HG02852 (cell line): ENCODE measurements at regions not wholly inside any gene's neighbourhood (a gene's known extent, or its start where the extent isn't known, plus 50 kb on each side); places are given as distances from the start of the nearest gene placed in this dataset.
"Not testable (repeated sequence)": the region's sequence is repeated elsewhere in the genome, so short reads cannot be mapped to it uniquely, and the experiment has no call there.

Experiments
- ATAC-seq: cut with Tn5 transposase; IDR thresholded peaks from one replicate; pipeline ENCODE4 v1.9.1; 2021; ENCODE audit warnings: mild to moderate bottlenecking, moderate library complexity; ENCODE audit not compliant: unreplicated experiment

DNA sequence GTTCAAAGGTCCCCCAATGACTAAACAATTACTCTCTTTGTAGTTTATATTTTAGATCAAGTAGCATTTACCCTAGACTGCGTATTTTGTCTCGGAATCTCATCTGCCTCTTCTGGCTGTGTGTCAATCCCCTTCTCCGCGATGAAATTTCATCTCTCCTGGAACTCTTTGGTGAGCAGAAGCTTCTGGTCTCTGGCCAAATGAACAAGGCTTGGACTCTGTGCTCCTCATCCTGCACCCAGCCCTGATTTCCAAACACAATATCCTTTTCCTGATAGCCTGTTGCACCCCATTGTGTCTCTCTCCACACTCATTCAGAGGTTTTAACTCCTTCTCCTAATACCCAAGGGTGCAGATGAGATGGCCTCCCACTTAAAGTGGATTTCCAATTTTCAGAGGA lies 609.4 kb upstream of the CDH5 start:
- no peak for ATAC-seq

DNA sequence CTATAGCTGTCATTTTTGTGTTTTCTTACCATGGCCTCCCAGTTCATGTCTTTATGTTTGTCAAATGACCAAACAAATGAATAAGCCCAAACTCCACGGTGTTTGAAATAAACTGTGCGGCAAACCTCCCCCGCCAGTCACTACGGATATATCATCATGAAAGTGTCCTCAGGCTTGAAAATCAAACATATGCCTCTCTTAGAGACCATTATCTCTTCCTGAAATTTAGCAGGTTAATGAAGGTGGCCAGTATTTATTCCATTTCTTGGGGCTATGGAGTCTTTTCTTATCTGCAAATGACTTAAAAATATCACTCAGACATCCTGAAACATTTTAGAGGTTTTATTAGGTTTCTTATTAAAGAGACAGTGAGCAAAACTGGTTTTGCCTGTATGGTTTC lies 610.3 kb upstream of the CDH5 start:
- ATAC-seq: no peak

DNA sequence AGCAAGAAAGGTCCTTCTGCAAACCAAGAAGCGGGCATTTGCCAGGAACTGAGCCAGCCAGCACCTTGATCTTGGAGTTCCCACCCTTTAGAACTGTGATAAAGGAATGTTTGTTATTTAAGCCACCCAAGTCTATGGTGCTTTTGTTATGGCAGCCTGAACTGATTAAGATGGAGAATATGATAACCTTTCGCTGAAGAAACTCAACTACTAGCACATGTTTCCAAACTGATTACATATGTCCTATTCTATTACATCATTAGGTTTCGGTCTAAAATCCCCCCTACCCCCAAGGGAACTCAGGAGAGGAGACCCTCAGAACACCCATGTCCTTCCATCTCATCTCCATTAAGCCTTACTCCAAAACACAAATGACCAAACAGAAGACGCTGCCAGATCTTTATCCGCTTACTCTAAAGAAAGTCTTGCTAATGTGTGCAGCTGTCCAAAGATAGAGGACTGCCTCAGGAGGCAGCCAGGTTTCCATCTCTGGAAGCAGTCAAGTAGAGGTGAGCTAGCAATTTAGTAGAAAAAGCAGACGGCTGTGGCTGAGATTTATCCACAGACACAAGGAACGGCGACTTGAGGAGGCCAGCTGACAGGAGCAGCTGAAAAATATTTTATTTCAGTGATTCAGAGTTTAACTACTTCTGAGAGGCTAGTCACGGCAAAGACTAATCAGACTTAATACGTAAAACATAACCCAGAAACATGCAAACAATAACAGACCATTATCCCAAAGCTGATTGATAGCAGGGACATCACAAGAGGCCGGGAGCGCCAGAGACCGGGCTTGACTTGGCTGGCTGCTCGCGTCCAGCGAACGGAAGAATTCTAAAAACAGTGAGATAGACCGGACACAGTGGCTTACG lies 611.4 kb upstream of the CDH5 start:
- ATAC-seq: no peak

DNA sequence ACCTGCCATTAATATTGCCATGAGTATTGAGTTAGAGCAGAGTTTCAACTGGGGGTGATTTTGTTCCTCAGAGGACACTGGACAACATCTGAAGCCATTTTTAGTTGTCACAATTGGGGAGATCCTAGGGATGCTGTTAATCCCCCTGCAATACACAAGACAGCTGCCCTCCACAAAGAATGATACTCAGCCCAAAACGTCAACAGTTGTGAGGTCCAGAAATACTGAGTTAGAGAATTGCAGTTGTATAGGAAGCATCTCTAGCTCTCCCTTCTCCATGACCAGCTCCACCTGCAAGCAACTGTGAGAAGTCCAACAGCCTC lies 614.0 kb upstream of the CDH5 start:
- ATAC-seq: no peak

DNA sequence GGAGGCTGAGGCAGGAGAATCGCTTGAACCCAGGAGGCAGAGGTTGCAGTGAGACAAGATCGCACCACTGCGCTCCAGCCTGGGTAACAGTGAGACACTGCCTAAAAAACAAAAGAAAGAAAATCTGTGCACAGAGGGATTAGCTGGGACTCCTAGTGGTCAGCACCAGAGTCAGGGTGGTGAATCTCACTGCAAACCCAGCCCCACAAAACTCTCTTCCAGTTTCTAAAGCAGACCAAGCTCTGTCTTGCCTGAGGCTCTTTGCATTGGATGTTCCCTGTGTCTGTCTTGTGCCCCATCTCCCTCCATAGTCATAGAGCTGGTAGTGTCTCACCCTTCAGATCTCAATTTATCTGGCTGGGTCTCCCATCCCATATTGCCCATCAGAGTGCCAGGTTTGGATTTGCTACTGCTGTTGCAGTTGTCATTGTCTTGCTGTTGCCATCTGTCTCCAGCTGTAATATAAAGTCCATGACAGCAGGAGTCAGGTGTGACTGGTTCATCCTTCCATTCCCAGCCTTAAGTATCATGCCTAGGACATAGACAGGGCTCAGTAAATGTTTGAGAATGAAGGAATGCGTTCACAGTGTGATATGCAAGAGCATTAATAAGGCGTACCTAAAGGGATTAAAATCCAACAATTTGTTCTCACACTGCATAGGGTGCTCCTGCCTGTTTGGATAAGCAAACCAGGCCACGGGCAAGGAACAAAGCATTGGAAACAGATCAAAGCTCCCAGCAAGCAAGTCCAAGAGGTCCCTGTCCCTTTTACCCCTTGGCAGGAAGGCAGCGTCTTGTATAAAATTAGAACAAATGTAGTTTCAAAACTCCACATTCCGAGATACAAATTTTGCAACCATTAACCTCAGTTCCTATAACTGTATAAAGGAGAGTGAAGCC lies 614.6 kb upstream of the CDH5 start:
- ATAC-seq: no peak

DNA sequence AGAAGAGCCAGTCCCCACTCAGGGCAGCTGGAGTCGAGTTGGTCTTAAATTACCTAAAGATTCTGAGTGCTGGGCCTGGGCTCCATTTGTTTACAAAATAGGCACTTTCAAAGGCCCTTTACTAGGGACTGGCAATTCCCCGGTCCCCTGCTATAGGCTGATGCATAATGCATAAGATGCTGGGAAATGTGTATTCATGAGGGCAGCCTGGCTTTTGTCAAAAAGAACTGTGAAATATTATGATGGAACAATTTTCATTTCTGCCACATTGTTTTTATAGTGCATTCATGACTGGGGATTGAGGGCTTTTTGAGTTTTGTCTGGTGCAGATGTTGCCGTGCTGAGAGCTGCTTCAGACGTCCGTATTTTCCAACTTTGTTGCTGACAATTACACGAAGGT lies 617.0 kb upstream of the CDH5 start:
- ATAC-seq: no peak

DNA sequence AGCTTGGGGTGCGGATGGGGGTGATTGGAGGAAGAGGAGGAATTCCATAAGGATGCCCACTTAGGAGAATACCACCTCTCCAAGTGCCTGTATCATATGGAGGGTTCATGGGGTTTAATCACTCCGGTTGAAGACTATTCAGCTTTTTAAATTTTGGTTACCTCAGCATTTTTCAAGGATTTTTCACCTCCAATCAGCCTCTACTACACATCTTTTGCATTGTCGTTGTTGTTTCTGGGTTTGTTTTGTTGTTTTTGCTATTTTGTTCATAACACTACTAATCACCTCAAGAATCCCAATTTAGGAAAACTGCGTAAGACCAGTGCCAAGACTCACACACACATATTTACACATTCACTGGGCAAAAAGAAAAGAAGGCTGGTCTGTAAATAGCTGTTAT lies 619.5 kb upstream of the CDH5 start:
- ATAC-seq: no peak

DNA sequence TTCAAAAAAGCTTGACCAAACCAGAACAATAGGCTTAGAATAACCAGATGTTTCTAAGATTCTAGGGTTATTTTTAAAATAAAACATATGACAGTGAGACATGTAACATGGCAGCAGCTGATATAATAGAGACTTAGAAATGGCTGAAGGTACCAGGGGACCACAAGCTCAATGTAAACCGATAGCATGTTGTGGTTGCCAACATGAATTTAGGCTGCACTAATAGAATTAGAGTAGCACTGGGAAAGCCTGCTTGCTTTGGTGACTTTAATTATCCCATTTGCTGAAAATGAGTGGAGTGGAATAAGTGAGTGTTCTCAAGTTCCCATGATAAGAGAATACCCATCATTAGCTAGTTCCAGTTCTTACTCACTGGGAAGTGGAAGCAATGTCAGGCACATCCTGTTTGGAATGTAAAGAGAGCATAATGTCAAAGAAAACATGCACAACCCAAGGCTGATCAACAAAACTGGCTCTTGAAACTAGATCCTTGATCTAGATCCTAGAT lies 621.2 kb upstream of the CDH5 start:
- no peak for ATAC-seq

DNA sequence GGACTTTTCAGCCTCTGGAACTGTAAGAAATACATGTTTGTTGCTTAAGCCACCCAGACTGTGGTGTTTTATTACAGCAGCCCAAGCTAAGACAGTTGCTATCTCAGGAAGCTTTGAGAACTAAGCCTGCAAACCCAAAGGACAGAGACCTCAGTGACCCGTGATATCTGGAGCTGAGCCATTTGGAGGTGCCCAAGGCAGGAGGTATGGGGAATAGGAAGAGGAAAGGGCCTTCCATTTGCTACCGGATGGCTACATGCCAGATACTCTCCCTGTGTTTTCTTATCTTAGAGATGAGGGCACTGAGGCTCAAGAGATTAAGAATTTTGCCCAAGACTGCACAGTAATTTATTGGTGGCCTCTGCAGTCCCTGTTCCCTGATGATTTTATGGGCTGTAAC lies 622.1 kb upstream of the CDH5 start:
- no peak for ATAC-seq

DNA sequence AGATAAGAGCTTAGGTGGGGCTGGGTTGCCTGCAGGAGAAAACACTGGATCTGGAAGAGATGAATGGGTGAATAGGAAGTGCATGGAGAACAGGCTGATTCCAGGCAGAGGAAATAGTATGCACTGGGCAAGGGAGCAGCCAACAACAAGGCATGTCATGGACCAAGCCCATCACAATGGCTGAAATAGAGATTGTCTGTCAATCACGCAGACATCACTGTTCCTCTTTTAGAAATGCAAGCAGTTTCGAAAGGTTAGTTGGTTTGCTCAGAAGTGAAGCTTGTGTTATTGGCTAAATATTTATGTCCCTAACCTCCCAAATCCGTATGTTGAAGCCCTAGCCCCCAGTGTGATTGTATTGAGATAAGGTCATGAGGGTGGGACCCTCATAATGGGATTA lies 621.7 kb upstream of the CDH11 start:
- ATAC-seq: no peak

DNA sequence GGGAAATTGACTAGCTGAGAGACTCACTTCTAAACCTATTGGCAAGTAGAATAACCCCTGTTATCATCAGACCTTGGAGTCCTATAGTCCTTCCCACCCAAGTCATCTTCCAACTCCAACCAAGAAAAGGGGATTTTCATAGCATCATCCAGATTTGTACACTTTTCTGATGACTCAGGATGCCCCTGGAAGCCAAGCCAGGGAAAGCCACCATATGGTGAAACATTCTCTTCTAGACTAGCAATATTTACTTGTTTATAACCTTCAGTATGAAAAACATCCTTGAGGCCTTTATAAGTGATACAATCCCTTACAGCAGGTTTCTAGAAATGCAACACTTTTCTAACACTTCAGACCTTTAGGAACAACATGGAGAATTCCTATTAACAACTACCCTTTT lies 618.8 kb upstream of the CDH11 start:
- no peak for ATAC-seq

DNA sequence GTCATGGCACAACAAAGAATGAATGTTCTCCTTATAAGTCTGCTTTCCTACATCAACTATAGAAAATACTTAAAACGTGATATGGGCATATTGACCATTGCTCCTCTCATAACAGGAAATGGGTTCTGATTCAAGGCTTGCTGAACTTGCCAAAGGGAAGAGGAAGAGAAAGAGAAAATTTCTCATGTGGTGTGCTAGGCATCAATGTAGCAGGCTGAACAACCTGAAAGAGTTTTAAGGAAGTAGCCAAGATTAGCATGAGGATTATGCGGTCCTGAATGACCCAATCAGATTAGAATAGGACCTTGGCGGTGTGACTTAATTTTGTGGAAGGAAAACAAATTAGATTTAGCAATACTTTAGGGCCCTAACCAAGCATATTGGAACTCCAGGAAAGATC lies 617.7 kb upstream of the CDH11 start:
- no peak for ATAC-seq

DNA sequence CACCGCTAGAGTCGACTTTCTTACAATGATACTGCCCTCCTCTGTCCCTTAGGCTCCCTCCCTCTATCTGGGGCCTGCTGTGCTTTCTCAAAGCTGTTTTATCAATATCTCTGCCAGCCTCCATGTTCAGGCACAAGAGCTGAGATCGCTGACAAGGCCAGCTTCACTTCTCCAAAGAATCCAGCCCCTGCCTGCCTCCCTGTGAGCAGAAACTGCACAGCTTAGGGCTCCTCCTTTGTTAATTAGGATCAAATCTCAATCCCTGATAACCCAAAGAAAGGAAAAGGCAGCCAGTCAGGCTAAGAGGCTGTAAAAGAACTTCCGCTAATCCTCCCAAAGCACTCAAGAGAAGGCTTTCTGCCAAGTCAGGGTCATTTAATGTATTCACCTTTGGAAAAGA lies 616.0 kb upstream of the CDH11 start:
- ATAC-seq: no peak

DNA sequence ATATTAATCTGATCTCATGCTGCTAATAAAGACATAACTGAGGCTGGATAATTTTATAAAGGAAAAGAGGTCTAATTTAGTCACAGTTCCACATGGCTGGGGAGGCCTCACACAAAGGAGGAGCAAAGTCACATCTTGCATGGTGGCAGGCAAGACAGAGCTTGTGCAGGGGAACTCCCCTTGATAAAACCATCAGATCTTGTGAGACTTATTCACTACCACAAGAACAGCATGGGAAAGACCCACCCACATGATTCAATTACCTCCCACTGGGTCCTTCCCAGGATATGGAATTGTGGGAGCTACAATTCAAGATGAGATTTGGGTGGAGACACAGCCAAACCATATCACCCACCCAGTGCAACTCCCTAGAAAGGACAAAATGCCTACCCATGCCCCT lies 613.8 kb upstream of the CDH11 start:
- ATAC-seq: not testable (repeated sequence)

DNA sequence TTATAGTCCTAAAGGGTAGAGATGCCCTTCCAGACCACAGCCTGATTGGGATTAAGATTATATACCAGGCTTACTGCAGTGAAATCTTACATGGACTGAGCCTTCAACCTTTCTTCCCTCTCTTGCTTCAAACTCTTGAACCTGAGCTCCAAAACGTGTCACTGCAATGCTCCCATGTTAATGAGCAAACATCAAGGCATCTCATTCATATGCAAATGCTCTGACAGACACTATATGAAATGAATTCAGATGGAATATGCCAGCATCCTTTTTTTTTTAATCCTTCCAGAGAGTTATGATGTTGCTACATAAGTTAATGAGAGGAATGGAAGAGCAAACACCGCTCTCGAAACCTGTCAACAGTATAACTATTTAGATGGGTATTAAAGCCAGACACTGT lies 611.9 kb upstream of the CDH11 start:
- no peak for ATAC-seq

DNA sequence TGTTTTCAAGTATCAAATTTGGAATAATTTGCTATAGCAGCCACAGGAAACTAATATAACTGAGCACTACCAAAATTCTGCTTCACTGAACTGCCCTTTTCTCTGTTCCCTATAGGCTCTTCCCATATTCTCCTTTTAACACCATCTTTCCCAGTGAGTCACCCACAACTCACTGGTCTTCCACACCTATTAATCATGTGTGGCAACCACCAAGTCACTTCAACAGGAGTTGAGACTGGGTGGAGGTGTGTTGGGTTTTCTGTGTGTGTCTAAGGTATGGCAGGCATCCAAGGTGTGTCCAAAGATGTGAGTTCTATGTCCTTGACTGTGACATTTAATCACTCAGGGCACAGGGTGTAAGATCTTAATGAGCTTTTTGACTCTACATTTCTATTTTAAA lies 610.0 kb upstream of the CDH11 start:
- ATAC-seq: no peak

DNA sequence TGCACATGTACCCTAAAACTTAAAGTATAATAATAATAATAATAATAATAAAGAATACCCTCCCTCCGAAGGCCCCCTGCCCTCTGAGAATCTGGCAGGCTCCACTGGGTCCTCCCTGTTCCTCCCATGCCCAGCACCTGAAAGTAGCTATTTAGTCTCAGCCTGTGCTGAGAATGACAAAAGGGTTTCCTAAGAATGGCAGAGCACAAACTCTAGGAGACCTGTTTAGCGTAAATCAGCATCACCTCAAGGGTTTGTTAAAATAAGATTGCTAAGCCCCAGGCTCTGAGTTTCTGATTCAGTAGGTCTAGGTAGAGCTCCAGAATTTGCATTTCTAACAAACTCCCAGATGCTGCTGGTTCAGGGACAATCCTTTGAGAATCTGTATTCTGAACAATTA lies 606.8 kb upstream of the CDH11 start:
- ATAC-seq: no peak

DNA sequence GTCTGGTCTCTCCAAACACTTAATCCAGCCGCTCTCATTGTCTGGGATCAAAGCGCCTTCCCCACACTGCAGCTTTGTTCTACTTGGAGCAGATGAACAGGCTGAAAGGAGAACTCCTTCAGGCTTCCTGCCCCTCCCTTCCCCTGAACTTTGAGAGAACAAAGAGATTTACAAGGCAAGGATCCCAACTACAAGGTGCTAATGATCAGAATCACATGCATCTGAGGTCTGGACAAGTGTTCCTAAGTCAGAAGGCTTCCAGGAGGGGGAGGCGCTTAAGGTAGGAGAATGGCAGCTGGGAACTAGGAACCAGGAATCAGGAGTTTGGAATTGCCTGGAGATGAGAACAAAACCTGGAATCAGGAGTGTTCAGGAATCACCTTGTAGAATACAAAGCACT lies 606.3 kb upstream of the CDH11 start:
- no peak for ATAC-seq

DNA sequence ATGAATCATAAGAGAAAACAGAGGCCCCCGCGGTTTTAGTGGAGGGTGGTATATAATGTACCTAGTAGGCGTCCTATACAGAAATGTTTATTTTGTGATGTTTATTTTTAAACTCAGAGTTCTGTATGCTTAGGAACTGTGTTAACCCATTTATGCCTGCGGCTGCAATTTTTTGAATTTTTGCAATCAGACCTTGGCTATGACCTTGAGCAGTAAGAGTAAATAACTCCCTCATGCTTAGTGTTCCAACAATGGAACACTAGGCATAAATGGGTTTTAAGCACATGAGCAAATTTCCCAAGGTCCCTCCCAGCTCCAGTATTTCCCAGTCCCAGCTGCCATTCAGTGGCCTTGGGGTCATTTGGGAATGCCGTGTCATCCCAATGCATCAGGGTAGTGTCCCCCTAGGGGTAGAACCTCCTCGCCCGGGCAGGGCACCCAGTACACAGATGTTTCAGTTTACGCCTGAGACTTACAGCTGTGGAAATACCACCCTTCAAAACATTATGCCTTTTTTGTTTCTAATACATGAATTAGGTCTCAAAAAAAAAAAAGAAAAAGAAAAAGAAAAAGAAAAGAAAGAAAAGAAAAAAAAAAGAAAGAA lies 605.8 kb upstream of the CDH11 start:
- no peak for ATAC-seq

DNA sequence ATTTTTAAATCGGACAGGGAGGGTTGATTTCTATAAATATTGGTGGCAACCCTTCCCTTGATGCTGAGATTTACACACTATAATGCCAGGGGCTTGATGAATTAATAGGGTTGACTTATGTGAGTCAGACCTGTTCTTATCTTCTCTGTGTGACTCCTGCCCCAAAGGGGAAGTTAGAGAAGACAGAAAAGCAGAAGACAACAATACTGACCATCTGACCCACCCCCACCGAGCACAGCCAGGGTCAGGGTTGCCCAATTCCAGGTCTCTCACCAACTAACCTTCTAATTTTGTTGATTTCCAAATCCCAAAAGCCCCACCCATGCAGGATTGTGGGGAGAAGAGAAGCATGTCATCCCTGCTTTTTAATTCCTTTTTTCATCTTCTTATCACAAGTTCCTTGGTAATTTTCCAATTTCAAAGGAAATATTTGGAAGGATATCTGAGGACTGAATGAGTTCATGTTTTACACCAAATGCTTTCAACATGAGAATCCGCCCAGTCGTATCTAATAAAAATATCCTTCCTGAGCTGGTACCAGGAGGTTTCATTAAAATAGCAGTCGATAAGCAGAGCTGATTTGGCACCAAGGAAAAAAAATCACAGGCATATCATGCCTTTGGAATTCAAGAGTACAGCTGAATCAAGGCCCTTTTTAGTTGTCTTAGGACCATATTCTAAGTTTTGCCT lies 603.4 kb upstream of the CDH11 start:
- ATAC-seq: no peak

DNA sequence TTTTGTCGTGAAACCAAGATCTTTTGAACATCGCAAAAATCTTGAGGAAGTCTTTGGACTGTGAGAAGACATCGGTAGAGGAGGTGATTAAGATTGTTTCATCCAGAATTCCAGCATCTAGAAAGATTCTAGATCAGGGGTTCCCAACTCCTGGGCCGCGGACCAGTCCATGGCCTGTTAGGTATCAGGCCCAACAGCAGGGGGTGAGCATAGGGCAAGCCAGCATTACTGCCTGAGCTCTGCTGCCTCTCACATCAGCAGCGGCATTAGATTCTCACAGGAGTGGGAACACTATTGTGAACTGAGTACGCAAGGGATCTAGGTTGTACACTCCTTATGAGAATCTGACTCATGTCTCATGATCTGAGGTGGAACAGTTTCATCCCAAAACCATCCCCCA lies 600.6 kb upstream of the CDH11 start:
- no peak for ATAC-seq
